Adrenal gland (tissue), 9 donors: ENCODE measurements at regions not wholly inside any gene's neighbourhood (a gene's known extent, or its start where the extent isn't known, plus 50 kb on each side); places are given as distances from the start of the nearest gene placed in this dataset.

Experiments used
- DNase-seq, 7 donors: peaks; one replicate each; pipeline ENCODE4 v3.0.0-alpha.2; 2019 to 2020
- H3K27ac ChIP-seq, 5 donors: fragments of 200-600 bp; sonication (generic) in 4 of 5; 1 replicate in 3 of 5; 2 replicates in 2 of 5; pipeline versions ENCODE4 v1.5.1 to v1.8.0; 2016 to 2020; ENCODE audit warnings: mild to moderate bottlenecking in 1 of 5
- H3K27me3 ChIP-seq: fragments of 200-600 bp; 2 replicates; pipeline ENCODE4 v1.8.0; 2021
- H3K36me3 ChIP-seq, 2 donors: fragments of 200-600 bp; replicated peaks in 1 of 2; 1 replicate in 1 of 2; 2 replicates in 1 of 2; pipeline versions ENCODE4 v1.5.1 to v1.8.0; 2018 to 2022
- H3K4me1 ChIP-seq, 2 donors: fragments of 200-600 bp; replicated peaks in 1 of 2; 1 replicate in 1 of 2; 2 replicates in 1 of 2; pipeline versions ENCODE4 v1.5.1 to v1.8.0; 2018 to 2021
- H3K4me3 ChIP-seq, 4 donors: fragments of 200-600 bp; sonication (generic) in 3 of 4; one replicate each; pipeline ENCODE4 v1.5.1; 2016 to 2018
- H3K9me3 ChIP-seq, 3 donors: fragments of 200-600 bp; sonication (generic) in 1 of 3; replicated peaks in 1 of 3; 1 replicate in 2 of 3; 2 replicates in 1 of 3; pipeline versions ENCODE4 v1.5.1 to v1.8.0; 2016 to 2021
- POLR2A ChIP-seq, 2 donors: fragments of 450-650 bp; IDR thresholded peaks; one replicate each; pipeline ENCODE4 v1.6.1; 2017; ENCODE audit warnings: antibody characterized with exemption in 2 of 2, mild to moderate bottlenecking in 2 of 2, moderate library complexity in 1 of 2
- WGBS, 4 donors: extraction: QIAGEN DNeasy Blood & Tissue Kit in 2 of 4; methylation state at CpG; one replicate each; pipeline versions ENCODE4 v1.1.5 to v1.1.7; 2013 to 2017; 5-methylcytosine and 5-hydroxymethylcytosine counted together
- intact Hi-C, 2 donors: fragments of 100-400 bp; cut with DNase I; formaldehyde crosslinking; loops; one replicate each; pipeline versions ENCODE4 v1.14.1 to v1.15.0; 2022 to 2023
- TF ChIP-seq, protein P1 (sequence below), 6 experiments: fragments of 450-650 bp in 4 of 6; fragments of 200-600 bp in 2 of 6; sonication (generic) in 1 of 6; IDR thresholded peaks; 1 replicate in 5 of 6; 2 replicates in 1 of 6; pipeline versions ENCODE4 v1.5.1 to v1.8.0; 2016 to 2021; ENCODE audit warnings: antibody characterized with exemption in 6 of 6, mild to moderate bottlenecking in 2 of 6, moderate library complexity in 1 of 6
- donor health status: healthy with polysubstance abuse.
- donor health status: Bipolar disorder and iron deficiency.
- donor health status: DM: yes; HTN: yes; CAD: no.
- donor health status: DM: no; HTN: no; CAD: no.
- donor health status: DM: no; HTN: no; CAD: no.

DNA sequence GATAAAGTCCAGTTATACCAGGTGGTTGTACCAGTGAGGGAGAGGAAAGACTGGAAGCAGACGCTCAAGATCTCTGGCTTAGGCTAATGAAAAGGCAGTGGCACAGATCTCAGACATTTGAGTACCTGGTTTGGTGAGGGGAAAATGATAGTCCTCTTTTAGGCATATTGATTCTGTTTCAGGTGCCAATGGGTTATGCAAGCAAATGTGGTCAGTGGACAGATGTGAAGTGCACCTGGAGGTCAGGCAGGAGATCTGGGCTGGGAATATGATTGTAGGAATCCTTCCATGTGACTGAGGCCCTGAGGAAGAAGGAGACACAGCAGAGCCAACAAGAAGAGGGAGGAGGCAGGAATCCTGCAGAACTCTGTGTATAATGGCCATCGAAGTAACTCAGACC is 63.7 kb upstream of the SMARCA2 start:
- intact Hi-C loops: no loop called here
- 75 to 85% (median 83%) methylated on average over 2 of the region's 2 CpGs for WGBS, 4 donors
- Histone ChIP-seq H3K27me3 (no peaks in the 10 kb centered on the region), H3K4me3 (no peak overlapping the region), H3K36me3 (no peaks in the 10 kb centered on the region), H3K9me3 (no peaks in the 10 kb centered on the region), H3K27ac (no peak overlapping the region), H3K4me1 (no peaks in the 10 kb centered on the region)
- DNase-seq: no peak
- TF ChIP-seq, protein P1, sequence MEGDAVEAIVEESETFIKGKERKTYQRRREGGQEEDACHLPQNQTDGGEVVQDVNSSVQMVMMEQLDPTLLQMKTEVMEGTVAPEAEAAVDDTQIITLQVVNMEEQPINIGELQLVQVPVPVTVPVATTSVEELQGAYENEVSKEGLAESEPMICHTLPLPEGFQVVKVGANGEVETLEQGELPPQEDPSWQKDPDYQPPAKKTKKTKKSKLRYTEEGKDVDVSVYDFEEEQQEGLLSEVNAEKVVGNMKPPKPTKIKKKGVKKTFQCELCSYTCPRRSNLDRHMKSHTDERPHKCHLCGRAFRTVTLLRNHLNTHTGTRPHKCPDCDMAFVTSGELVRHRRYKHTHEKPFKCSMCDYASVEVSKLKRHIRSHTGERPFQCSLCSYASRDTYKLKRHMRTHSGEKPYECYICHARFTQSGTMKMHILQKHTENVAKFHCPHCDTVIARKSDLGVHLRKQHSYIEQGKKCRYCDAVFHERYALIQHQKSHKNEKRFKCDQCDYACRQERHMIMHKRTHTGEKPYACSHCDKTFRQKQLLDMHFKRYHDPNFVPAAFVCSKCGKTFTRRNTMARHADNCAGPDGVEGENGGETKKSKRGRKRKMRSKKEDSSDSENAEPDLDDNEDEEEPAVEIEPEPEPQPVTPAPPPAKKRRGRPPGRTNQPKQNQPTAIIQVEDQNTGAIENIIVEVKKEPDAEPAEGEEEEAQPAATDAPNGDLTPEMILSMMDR (IDR thresholded peaks at IDR 0.05): no peak
- no peak for TF ChIP-seq POLR2A (IDR thresholded peaks at IDR 0.05)

DNA sequence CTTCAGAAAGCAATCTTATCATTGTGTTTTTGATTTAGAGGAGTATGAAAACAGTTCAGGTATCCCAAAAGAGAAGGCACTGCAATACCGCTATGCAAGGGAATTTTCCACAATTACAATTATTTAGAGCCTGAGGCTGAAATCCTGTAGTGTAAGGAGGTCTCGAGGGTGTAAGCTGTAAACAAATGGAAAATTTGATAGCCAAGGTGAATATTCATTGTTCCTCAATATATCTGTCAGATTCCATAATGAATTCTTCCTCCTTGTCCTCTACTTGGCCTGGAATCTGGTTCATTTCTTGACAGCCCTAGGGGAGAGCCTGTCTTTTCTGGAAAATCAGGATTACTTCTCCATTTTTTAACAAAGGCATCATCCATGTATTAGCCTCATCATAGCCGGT is 63.1 kb upstream of the SMARCA2 start:
- TF ChIP-seq, protein P1 (IDR thresholded peaks at IDR 0.05): no peak
- Histone ChIP-seq H3K27ac (no peak overlapping the region), H3K4me1 (no peaks in the 10 kb centered on the region), H3K36me3 (no peaks in the 10 kb centered on the region), H3K4me3 (no peak overlapping the region), H3K27me3 (no peaks in the 10 kb centered on the region), H3K9me3 (no peaks in the 10 kb centered on the region)
- no peak for DNase-seq
- 89 to 95% (median 92%) methylated on average over 3 of the region's 3 CpGs for WGBS, 4 donors
- intact Hi-C loops: no loop called here

DNA sequence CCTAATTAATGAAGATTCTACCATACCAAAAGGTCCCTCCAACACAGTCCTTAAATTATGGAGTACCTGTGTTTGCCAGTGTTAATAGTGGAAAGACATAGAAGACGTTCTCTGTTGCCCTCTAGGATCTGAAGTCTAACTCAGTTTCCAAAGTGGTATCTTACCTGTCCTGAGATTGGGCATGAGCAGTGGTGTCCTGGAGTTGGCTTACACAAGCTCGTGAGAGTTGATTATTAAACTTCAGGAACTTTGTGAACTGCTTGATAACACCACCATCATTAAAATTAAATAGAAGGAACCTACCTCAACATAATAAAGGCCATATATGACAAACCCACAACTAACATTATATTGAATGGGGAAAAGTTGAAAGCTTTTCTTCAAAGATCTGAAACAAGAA is 60.9 kb upstream of the SMARCA2 start:
- Histone ChIP-seq H3K4me1 (no peaks in the 10 kb centered on the region), H3K4me3 (no peak overlapping the region), H3K9me3 (no peaks in the 10 kb centered on the region), H3K27ac (no peak overlapping the region), H3K27me3 (no peaks in the 10 kb centered on the region), H3K36me3 (no peaks in the 10 kb centered on the region)
- no peak for TF ChIP-seq POLR2A (IDR thresholded peaks at IDR 0.05)
- TF ChIP-seq, protein P1 (IDR thresholded peaks at IDR 0.05): no peak
- intact Hi-C loops: no loop called here
- 67 to 85% (median 74%) methylated on average over 2 of the region's 2 CpGs for WGBS, 4 donors
- no peak for DNase-seq

DNA sequence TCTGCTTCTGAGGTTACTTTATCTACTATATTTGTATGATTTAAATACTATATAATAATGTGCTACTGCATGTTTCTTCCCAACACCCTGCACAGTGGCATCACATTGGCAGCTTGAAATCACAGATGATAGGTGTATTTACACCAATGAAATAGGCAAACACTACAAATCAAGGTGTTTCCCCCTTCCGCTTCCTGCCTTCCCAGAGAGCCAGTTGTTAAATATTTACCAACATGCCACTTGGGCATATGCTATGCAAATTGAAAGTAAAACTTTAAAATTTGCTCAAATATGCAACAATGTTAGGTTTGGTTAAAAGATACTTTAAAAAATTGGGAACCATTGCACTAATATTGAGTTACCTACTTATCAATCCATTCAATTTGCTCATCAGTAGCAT is 58.2 kb upstream of the SMARCA2 start:
- Histone ChIP-seq H3K27ac (no peak overlapping the region), H3K27me3 (no peaks in the 10 kb centered on the region), H3K4me1 (no peaks in the 10 kb centered on the region), H3K4me3 (no peak overlapping the region), H3K36me3 (no peaks in the 10 kb centered on the region), H3K9me3 (no peaks in the 10 kb centered on the region)
- DNase-seq: no peak
- WGBS, 4 donors: 96 to 100% (median 98%) methylated on average over 1 of the region's 1 CpG
- intact Hi-C loops: no loop called here
- TF ChIP-seq, protein P1 (IDR thresholded peaks at IDR 0.05): no peak
- TF ChIP-seq POLR2A (IDR thresholded peaks at IDR 0.05): no peak
